Activated naive CD4-positive, alpha-beta T cell treated with anti-CD3 and anti-CD28 coated beads for 36 hours (primary cell): ENCODE measurements at regions not wholly inside any gene's neighbourhood (a gene's known extent, or its start where the extent isn't known, plus 50 kb on each side); places are given as distances from the start of the nearest gene placed in this dataset.

Experiments
- CTCF ChIA-PET: fragments of 350-600 bp; sonication (Branson Sonifier 250); formaldehyde crosslinking; loops from one replicate; lab custom pipeline; 2021; ENCODE audit warnings: antibody characterized with exemption; lab: Charles Lee
- DNase-seq: peaks from one replicate; pipeline ENCODE4 v3.0.0-alpha.2; 2020
- H3K27ac Mint-ChIP-seq: one replicate; pipeline ENCODE4 v1.8.0; 2021; ENCODE audit warnings: mild to moderate bottlenecking, mixed read lengths
- H3K27me3 Mint-ChIP-seq: one replicate; pipeline ENCODE4 v1.8.0; 2021; ENCODE audit warnings: low read depth, mixed read lengths
- H3K36me3 Mint-ChIP-seq: one replicate; pipeline ENCODE4 v1.8.0; 2021; ENCODE audit warnings: low read depth, mixed read lengths
- H3K4me1 Mint-ChIP-seq: one replicate; pipeline ENCODE4 v1.8.0; 2021; ENCODE audit warnings: low read depth, mixed read lengths
- H3K4me3 Mint-ChIP-seq: one replicate; pipeline ENCODE4 v1.8.0; 2021; ENCODE audit warnings: mild to moderate bottlenecking, moderate library complexity, mixed read lengths
- H3K9me3 Mint-ChIP-seq: one replicate; pipeline ENCODE4 v1.8.0; 2021; ENCODE audit warnings: mixed read lengths
- intact Hi-C: fragments of 100-400 bp; cut with micrococcal nuclease; formaldehyde crosslinking; loops from one replicate; pipeline ENCODE4 v1.15.1; 2023

- CTCF ChIA-PET, result no interaction called here
- DNase-seq, result no peak
- H3K9me3 Mint-ChIP-seq, result no peaks in the 10 kb centered on the region
- no peaks in the 10 kb centered on the region for H3K27me3 Mint-ChIP-seq
- no peak overlapping the region for H3K27ac Mint-ChIP-seq
- H3K4me3 Mint-ChIP-seq, result no peak overlapping the region
- no peaks in the 10 kb centered on the region for H3K36me3 Mint-ChIP-seq
- intact Hi-C loops, result no loop called here
- no peaks in the 10 kb centered on the region for H3K4me1 Mint-ChIP-seq
These were observed 98.1 kb downstream of the GPR37 start for GRCh38 chr7:124667312-124668153.

GRCh38 chr7:124662937-124663336 is 102.7 kb downstream of the GPR37 start:
- intact Hi-C loops, result no loop called here
- Mint-ChIP-seq H3K27me3 (no peaks in the 10 kb centered on the region), H3K9me3 (no peaks in the 10 kb centered on the region), H3K4me1 (no peaks in the 10 kb centered on the region), H3K27ac (no peak overlapping the region), H3K36me3 (no peaks in the 10 kb centered on the region), H3K4me3 (no peak overlapping the region)
- CTCF ChIA-PET, result no interaction called here
- no peak for DNase-seq

- CTCF ChIA-PET, result no interaction called here
- DNase-seq, result no peak
- Mint-ChIP-seq H3K4me3 (no peak overlapping the region), H3K27ac (no peak overlapping the region), H3K27me3 (no peaks in the 10 kb centered on the region), H3K4me1 (no peaks in the 10 kb centered on the region), H3K9me3 (no peaks in the 10 kb centered on the region), H3K36me3 (no peaks in the 10 kb centered on the region)
- intact Hi-C loops, result no loop called here
These were observed 103.2 kb downstream of the GPR37 start for GRCh38 chr7:124662372-124662771.

GRCh38 chr7:124655990-124656389 is 109.6 kb downstream of the GPR37 start:
- CTCF ChIA-PET, result no interaction called here
- no peak overlapping the region for H3K27ac Mint-ChIP-seq
- H3K9me3 Mint-ChIP-seq, result no peaks in the 10 kb centered on the region
- H3K4me3 Mint-ChIP-seq, result no peak overlapping the region
- no peaks in the 10 kb centered on the region for H3K4me1 Mint-ChIP-seq
- no peak for DNase-seq
- no peaks in the 10 kb centered on the region for H3K27me3 Mint-ChIP-seq
- no peaks in the 10 kb centered on the region for H3K36me3 Mint-ChIP-seq
- intact Hi-C loops, result no loop called here

- H3K4me1 Mint-ChIP-seq, result peaks cover 5% of the 10 kb centered on the region
- H3K9me3 Mint-ChIP-seq, result no peaks in the 10 kb centered on the region
- intact Hi-C loops, result no loop called here
- CTCF ChIA-PET, result no interaction called here
- H3K27ac Mint-ChIP-seq, result no peak overlapping the region
- H3K4me3 Mint-ChIP-seq, result no peak overlapping the region
- H3K27me3 Mint-ChIP-seq, result no peaks in the 10 kb centered on the region
- no peaks in the 10 kb centered on the region for H3K36me3 Mint-ChIP-seq
- no peak for DNase-seq
These were observed 113.4 kb downstream of the GPR37 start for GRCh38 chr7:124652237-124652636.

GRCh38 chr7:124651136-124651535 is 114.5 kb downstream of the GPR37 start:
- intact Hi-C loops, result no loop called here
- Mint-ChIP-seq H3K27ac (no peak overlapping the region), H3K27me3 (no peaks in the 10 kb centered on the region), H3K4me3 (no peak overlapping the region), H3K36me3 (no peaks in the 10 kb centered on the region), H3K9me3 (no peaks in the 10 kb centered on the region), H3K4me1 (peaks cover 5% of the 10 kb centered on the region)
- CTCF ChIA-PET, result no interaction called here
- DNase-seq, result no peak

- Mint-ChIP-seq H3K4me1 (peaks cover 5% of the 10 kb centered on the region), H3K27me3 (no peaks in the 10 kb centered on the region), H3K4me3 (no peak overlapping the region), H3K9me3 (no peaks in the 10 kb centered on the region), H3K36me3 (no peaks in the 10 kb centered on the region), H3K27ac (no peak overlapping the region)
- no peak for DNase-seq
- CTCF ChIA-PET, result no interaction called here
- intact Hi-C loops, result no loop called here
These were observed 116.1 kb downstream of the GPR37 start for GRCh38 chr7:124649397-124650014.

GRCh38 chr7:124647630-124648306 is 117.8 kb downstream of the GPR37 start:
- Mint-ChIP-seq H3K4me1 (peaks cover 5% of the 10 kb centered on the region), H3K27me3 (no peaks in the 10 kb centered on the region), H3K36me3 (no peaks in the 10 kb centered on the region), H3K27ac (no peak overlapping the region), H3K9me3 (no peaks in the 10 kb centered on the region), H3K4me3 (no peak overlapping the region)
- no peak for DNase-seq
- intact Hi-C loops, result no loop called here
- CTCF ChIA-PET, result no interaction called here

GRCh38 chr7:124645704-124646103 is 119.9 kb downstream of the GPR37 start:
- no peak for DNase-seq
- H3K27ac Mint-ChIP-seq, result no peak overlapping the region
- H3K27me3 Mint-ChIP-seq, result no peaks in the 10 kb centered on the region
- H3K4me1 Mint-ChIP-seq, result peaks cover 5% of the 10 kb centered on the region
- intact Hi-C loops, result no loop called here
- no peak overlapping the region for H3K4me3 Mint-ChIP-seq
- no peaks in the 10 kb centered on the region for H3K36me3 Mint-ChIP-seq
- H3K9me3 Mint-ChIP-seq, result no peaks in the 10 kb centered on the region
- CTCF ChIA-PET, result no interaction called here

GRCh38 chr7:124643311-124643811 is 122.2 kb downstream of the GPR37 start:
- H3K27ac Mint-ChIP-seq, result no peak overlapping the region
- no peaks in the 10 kb centered on the region for H3K4me1 Mint-ChIP-seq
- intact Hi-C loops, result no loop called here
- no peaks in the 10 kb centered on the region for H3K9me3 Mint-ChIP-seq
- H3K27me3 Mint-ChIP-seq, result no peaks in the 10 kb centered on the region
- H3K4me3 Mint-ChIP-seq, result no peak overlapping the region
- H3K36me3 Mint-ChIP-seq, result no peaks in the 10 kb centered on the region
- CTCF ChIA-PET, result interaction anchor here (0.6 kb wide), 1 partner anchor 11 kb away, joined by 4 read pairs; no protein-coding TSS in a partner anchor
- no peak for DNase-seq

- H3K27me3 Mint-ChIP-seq, result no peaks in the 10 kb centered on the region
- no peak overlapping the region for H3K27ac Mint-ChIP-seq
- H3K36me3 Mint-ChIP-seq, result no peaks in the 10 kb centered on the region
- peaks cover 6% of the 10 kb centered on the region for H3K9me3 Mint-ChIP-seq
- no peak overlapping the region for H3K4me3 Mint-ChIP-seq
- intact Hi-C loops, result no loop called here
- no peak for DNase-seq
- no peaks in the 10 kb centered on the region for H3K4me1 Mint-ChIP-seq
- CTCF ChIA-PET, result no interaction called here
These were observed 130.2 kb downstream of the GPR37 start for GRCh38 chr7:124635416-124635815.

GRCh38 chr7:124633740-124634139 is 131.9 kb downstream of the GPR37 start:
- no peaks in the 10 kb centered on the region for H3K36me3 Mint-ChIP-seq
- H3K27ac Mint-ChIP-seq, result no peak overlapping the region
- H3K9me3 Mint-ChIP-seq, result peaks cover 6% of the 10 kb centered on the region
- CTCF ChIA-PET, result no interaction called here
- no peaks in the 10 kb centered on the region for H3K27me3 Mint-ChIP-seq
- DNase-seq, result no peak
- no peak overlapping the region for H3K4me3 Mint-ChIP-seq
- intact Hi-C loops, result no loop called here
- no peaks in the 10 kb centered on the region for H3K4me1 Mint-ChIP-seq
